ENCODE measurements at regions not wholly inside any gene's neighbourhood (a gene's known extent, or its start where the extent isn't known, plus 50 kb on each side); places are given as distances from the start of the nearest gene placed in this dataset.
"Not testable (repeated sequence)": the region's sequence is repeated elsewhere in the genome, so short reads cannot be mapped to it uniquely, and the experiment has no call there.

- H3K4me1 Mint-ChIP-seq = peaks cover 15% of the 10 kb centered on the region
- POLR2A ChIA-PET; CTCF ChIA-PET; DNase-seq (ENCODE audit: low spot score); H3K4me3 Mint-ChIP-seq; ATAC-seq; H3K27ac Mint-ChIP-seq; H3K27me3 Mint-ChIP-seq (ENCODE audit: low read depth): not testable (repeated sequence)
- peaks cover 22% of the 10 kb centered on the region for H3K9me3 Mint-ChIP-seq
- peaks cover 10% of the 10 kb centered on the region for H3K36me3 Mint-ChIP-seq
These were observed 517.8 kb upstream of the CDH10 start for GRCh38 chr5:25162616-25163015.

GRCh38 chr5:25160891-25161290, 516.1 kb upstream of the CDH10 start:
- Mint-ChIP-seq H3K9me3 (peaks cover 24% of the 10 kb centered on the region), H3K36me3 (peaks cover 12% of the 10 kb centered on the region), H3K27ac (no peak overlapping the region), H3K4me3 (no peak overlapping the region), H3K4me1 (peaks cover 15% of the 10 kb centered on the region), H3K27me3 (ENCODE audit: low read depth) (peaks cover 3% of the 10 kb centered on the region; the same call in 1 of the 2 replicates)
- TF ChIP-seq SOX15 (CRISPR knock-in tag; IDR thresholded peaks at IDR 0.05) (no peak), GTF2I (CRISPR knock-in tag; conservative IDR thresholded peaks at IDR 0.05) (no peak), AFF4 (CRISPR knock-in tag; IDR thresholded peaks at IDR 0.05; ENCODE audit: borderline replicate concordance) (no peak), ELF4 (CRISPR knock-in tag; IDR thresholded peaks at IDR 0.05; ENCODE audit: low read depth) (no peak), NR2C2 (CRISPR knock-in tag; IDR thresholded peaks at IDR 0.05) (no peak), MXD4 (CRISPR knock-in tag; IDR thresholded peaks at IDR 0.05; ENCODE audit: borderline replicate concordance) (no peak), ZBTB43 (CRISPR knock-in tag; IDR thresholded peaks at IDR 0.05) (no peak), SMAD3 (CRISPR knock-in tag; IDR thresholded peaks at IDR 0.05; ENCODE audit: borderline replicate concordance) (no peak), ERG (CRISPR knock-in tag; IDR thresholded peaks at IDR 0.05) (no peak)
- DNase-seq (ENCODE audit: low spot score) = no peak
- ChIA-PET POLR2A (no interaction called here), CTCF (no interaction called here)
- no peak for ATAC-seq

- POLR2A ChIA-PET = no interaction called here
- DNase-seq (ENCODE audit: low spot score) (no peak), ATAC-seq (no peak)
- no peak overlapping the region for H3K27ac Mint-ChIP-seq
- H3K27me3 Mint-ChIP-seq (ENCODE audit: low read depth) = no peaks in the 10 kb centered on the region
- TF ChIP-seq MLX (CRISPR knock-in tag; IDR thresholded peaks at IDR 0.05) = no peak
- no peak for TF ChIP-seq ZNF219 (CRISPR knock-in tag; IDR thresholded peaks at IDR 0.05; ENCODE audit: borderline replicate concordance)
- TF ChIP-seq CREB1 (CRISPR knock-in tag; IDR thresholded peaks at IDR 0.05) = no peak
- TF ChIP-seq ZNF138 (CRISPR knock-in tag; conservative IDR thresholded peaks at IDR 0.05) = no peak
- no peak for TF ChIP-seq EMX1 (CRISPR knock-in tag; IDR thresholded peaks at IDR 0.05)
- no peak for TF ChIP-seq TEAD4 (CRISPR knock-in tag; IDR thresholded peaks at IDR 0.05)
- TF ChIP-seq ATF3 (CRISPR knock-in tag; conservative IDR thresholded peaks at IDR 0.05) = no peak
- no peak for TF ChIP-seq SOX15 (CRISPR knock-in tag; IDR thresholded peaks at IDR 0.05)
- peaks cover 36% of the 10 kb centered on the region for H3K9me3 Mint-ChIP-seq
- CTCF ChIA-PET = no interaction called here
- H3K4me3 Mint-ChIP-seq = no peak overlapping the region
- 0 out of 2 replicates have a peak, but pooled peaks cover 5% of the 10 kb centered on the region for H3K36me3 Mint-ChIP-seq
- H3K4me1 Mint-ChIP-seq = no peaks in the 10 kb centered on the region
These were observed 506.0 kb upstream of the CDH10 start for GRCh38 chr5:25150819-25151218.

Measured in WTC11 (cell line).